ENCODE measurements at regions not wholly inside any gene's neighbourhood (a gene's known extent, or its start where the extent isn't known, plus 50 kb on each side); places are given as distances from the start of the nearest gene placed in this dataset.
A peak's percentile ranks its signal among the peaks of the same experiment; 100 is the strongest.
"Not testable (repeated sequence)": the region's sequence is repeated elsewhere in the genome, so short reads cannot be mapped to it uniquely, and the experiment has no call there.

DNA sequence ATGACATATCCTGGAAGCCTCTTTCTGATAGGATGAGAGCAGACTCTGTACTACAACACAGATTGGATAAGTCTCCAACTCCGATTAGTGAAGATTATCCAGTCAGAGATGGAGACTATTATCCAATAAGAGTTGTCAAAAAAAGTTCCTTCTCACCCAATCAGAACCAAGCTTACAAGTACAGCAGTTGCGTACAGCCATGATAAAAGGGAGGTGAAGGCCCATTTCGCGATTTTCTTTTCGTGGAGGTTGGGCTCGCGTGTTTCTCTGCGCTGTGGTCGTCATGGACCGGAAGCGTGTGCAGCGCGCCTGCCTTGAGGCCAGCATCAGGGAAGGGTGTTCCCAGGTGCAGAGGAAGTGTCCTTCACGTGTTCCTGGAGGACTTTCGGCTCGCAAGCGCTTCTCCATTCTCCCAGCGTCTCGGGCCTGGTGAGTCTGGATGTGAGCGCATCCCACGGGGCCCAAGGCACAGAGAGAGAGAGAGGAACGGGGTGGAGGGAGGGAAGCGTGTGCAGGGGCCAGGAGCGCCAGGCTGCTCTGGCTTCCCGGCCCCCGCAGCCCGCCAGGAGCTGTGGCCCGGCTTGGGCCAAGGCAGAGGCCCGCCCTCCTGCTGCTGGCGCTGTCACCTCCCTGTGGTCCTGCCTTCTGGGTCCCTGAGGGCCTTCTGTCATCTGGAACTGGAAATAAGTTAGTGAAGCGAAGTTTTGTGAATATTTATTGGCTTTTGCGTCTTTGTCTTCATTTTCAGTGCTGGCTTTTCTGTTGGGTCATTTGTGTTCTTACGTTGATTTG is 53.9 kb downstream of the CDRT15L2 start:
- DNase-seq (ENCODE audit: low spot score, unreplicated experiment); H3K27me3 Mint-ChIP-seq; H3K36me3 Mint-ChIP-seq (ENCODE audit: insufficient read depth); H3K27ac Mint-ChIP-seq; H3K9me3 Mint-ChIP-seq (ENCODE audit: low read depth); H3K4me3 Mint-ChIP-seq (ENCODE audit: low read depth); H3K4me1 Mint-ChIP-seq (ENCODE audit: low read depth): not testable (repeated sequence)

DNA sequence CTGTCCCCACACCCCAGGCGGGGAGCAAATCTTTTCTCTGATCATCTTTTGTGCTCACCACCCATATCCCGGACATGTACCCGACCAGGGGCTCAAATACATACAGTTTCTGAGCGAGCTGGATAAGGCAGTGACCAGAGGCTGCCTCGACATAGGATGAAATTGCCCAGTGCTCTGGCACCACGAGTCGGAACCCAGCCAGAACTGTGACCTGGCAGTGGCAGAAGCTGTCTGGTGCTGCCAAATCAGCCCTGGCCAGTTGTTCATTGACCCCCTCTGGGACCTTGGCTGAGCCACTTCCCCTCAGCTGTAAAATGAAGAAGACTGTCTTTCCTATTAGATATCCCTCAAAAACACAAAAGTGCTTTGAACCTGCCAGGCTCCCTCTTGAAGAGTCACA is 60.6 kb downstream of the CDRT15L2 start:
- H3K4me1 Mint-ChIP-seq (ENCODE audit: low read depth); H3K27ac Mint-ChIP-seq; H3K4me3 Mint-ChIP-seq (ENCODE audit: low read depth); H3K27me3 Mint-ChIP-seq; H3K9me3 Mint-ChIP-seq (ENCODE audit: low read depth); H3K36me3 Mint-ChIP-seq (ENCODE audit: insufficient read depth); DNase-seq (ENCODE audit: low spot score, unreplicated experiment): not testable (repeated sequence)

DNA sequence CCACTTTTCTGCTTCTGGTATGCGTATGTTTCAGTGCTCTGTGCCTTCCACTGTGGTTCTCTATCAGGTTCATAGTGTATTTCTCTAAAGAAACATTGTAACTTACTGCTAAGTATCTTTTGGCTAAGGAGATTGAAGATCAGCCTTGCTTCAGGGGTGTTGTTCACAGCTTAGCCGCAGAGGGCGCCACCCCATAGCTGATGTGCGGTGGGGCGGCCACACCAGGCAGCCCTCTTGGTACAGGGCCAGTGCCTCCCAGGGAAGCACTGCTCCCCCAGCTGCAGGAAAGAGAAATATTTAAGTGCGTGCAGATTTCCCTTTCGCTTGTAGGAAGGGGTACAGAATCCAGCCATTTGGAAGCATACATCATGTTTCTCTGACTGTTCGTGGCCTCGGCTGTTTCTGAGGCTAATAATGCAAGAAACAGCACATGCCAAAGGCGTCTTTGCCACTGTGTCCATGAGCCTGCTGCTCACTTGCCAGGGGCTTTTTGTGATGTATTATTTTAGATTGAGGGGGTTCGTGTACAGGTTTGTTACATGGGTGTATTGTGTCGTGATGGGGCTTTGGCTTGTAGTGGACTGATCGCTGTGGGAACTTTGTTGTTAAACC is 67.2 kb downstream of the CDRT15L2 start:
- H3K9me3 Mint-ChIP-seq (ENCODE audit: low read depth); H3K27me3 Mint-ChIP-seq; H3K36me3 Mint-ChIP-seq (ENCODE audit: insufficient read depth); H3K4me3 Mint-ChIP-seq (ENCODE audit: low read depth); H3K4me1 Mint-ChIP-seq (ENCODE audit: low read depth): not testable (repeated sequence)
- H3K27ac Mint-ChIP-seq = peak overlapping the region; percentile 86
- DNase-seq (ENCODE audit: low spot score, unreplicated experiment) = peak; percentile 45
- TF ChIP-seq, protein P1, sequence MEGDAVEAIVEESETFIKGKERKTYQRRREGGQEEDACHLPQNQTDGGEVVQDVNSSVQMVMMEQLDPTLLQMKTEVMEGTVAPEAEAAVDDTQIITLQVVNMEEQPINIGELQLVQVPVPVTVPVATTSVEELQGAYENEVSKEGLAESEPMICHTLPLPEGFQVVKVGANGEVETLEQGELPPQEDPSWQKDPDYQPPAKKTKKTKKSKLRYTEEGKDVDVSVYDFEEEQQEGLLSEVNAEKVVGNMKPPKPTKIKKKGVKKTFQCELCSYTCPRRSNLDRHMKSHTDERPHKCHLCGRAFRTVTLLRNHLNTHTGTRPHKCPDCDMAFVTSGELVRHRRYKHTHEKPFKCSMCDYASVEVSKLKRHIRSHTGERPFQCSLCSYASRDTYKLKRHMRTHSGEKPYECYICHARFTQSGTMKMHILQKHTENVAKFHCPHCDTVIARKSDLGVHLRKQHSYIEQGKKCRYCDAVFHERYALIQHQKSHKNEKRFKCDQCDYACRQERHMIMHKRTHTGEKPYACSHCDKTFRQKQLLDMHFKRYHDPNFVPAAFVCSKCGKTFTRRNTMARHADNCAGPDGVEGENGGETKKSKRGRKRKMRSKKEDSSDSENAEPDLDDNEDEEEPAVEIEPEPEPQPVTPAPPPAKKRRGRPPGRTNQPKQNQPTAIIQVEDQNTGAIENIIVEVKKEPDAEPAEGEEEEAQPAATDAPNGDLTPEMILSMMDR (IDR thresholded peaks at IDR 0.05; ENCODE audit: unreplicated experiment) = peak; percentile 66

DNA sequence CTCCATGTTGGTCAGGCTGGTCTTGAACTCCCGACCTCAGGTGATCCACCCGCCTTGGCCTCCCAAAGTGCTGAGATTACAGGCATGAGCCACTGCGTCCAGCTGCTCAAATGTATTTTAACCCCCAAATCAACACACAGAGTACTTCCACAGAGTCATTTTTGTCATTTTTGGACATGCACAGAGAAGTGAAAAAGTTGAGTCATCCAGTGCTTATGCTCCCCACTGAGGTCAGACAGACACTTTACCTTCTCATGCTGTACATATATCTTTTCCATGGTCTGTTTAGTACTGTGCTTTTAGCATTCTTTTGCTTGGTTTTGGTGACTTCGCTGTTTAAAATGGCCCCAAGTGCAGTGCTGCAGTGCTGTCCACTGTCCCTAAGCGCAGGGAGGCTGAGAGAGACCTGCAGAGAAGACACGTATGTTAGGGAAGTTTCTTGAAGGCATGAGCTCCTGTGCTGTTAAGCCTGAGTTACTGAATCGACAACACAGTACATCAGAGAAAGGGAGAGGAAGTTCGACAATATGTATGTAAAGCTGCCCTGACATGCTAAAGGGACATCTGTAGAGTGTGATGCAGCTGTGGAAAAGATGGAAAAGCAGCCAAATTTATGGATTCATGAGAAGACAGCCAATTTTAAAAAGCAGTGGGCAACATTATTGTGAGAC is 69.7 kb downstream of the CDRT15L2 start:
- H3K4me1 Mint-ChIP-seq (ENCODE audit: low read depth); DNase-seq (ENCODE audit: low spot score, unreplicated experiment); H3K36me3 Mint-ChIP-seq (ENCODE audit: insufficient read depth); H3K27ac Mint-ChIP-seq; H3K9me3 Mint-ChIP-seq (ENCODE audit: low read depth); H3K4me3 Mint-ChIP-seq (ENCODE audit: low read depth): not testable (repeated sequence)
- peaks cover 18% of the 10 kb centered on the region for H3K27me3 Mint-ChIP-seq

DNA sequence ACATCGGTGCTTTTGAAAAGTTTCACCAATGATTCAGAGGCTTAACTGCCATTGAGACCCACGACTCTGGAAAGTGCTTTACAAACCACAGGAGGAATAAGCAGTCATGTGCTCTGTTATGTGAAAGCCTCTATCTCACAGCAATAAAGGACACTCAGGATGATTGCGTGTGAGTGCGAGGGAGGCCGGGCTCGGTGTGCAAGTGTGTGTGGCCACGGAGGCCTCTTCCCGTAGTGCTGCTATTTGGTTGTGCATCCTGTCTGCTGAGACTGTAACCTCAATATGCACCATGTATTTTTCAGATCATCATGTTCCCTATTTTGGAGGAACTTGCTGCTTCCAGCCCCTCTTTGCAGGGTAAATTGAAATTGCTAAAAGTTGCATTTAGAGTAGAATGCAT is 71.5 kb downstream of the CDRT15L2 start:
- H3K36me3 Mint-ChIP-seq (ENCODE audit: insufficient read depth); DNase-seq (ENCODE audit: low spot score, unreplicated experiment); H3K4me1 Mint-ChIP-seq (ENCODE audit: low read depth); H3K4me3 Mint-ChIP-seq (ENCODE audit: low read depth); H3K9me3 Mint-ChIP-seq (ENCODE audit: low read depth); H3K27ac Mint-ChIP-seq: not testable (repeated sequence)
- H3K27me3 Mint-ChIP-seq = peaks cover 26% of the 10 kb centered on the region

DNA sequence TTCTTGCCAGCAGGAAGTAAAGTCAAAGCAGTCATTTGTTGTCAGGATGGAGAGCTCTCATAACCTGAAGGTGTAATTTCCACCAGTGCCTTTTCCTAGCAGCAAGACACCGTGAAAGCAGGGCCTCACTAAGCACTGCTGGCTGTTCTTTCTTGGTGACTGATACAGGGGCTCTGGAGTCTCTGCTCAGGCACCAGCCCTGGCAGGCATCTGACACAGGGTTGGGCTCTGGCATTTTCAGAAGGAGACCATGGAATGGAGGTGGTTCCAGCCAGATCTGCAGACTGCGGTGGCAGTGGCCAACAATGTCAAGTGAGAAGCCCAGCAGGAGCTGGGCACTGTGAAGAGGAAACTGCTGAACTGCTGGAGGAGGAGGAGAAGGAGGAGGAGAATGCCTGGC is 72.2 kb downstream of the CDRT15L2 start:
- H3K9me3 Mint-ChIP-seq (ENCODE audit: low read depth); H3K27ac Mint-ChIP-seq; H3K4me1 Mint-ChIP-seq (ENCODE audit: low read depth); DNase-seq (ENCODE audit: low spot score, unreplicated experiment); H3K36me3 Mint-ChIP-seq (ENCODE audit: insufficient read depth); H3K4me3 Mint-ChIP-seq (ENCODE audit: low read depth): not testable (repeated sequence)
- peaks cover 32% of the 10 kb centered on the region for H3K27me3 Mint-ChIP-seq

DNA sequence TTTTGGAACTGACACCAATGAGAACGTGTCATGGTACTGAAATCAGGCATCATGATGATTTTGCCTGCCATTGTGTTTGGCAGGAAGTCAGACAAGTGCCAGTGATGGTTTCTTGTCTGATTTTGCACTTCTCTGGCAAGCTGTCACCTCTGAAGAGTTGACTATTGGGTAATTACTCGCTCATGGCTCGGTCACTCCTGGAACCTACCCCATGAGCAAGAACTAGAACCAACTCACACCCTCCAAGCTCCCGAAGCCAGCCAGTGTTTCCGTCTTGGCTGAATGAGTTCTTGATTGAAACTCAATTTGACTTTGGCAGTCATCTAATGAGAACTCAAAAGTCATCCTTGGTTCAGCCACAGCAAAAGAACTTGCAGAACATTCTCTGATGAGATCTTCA is 73.9 kb downstream of the CDRT15L2 start:
- not testable (repeated sequence) for H3K4me1 Mint-ChIP-seq (ENCODE audit: low read depth); DNase-seq (ENCODE audit: low spot score, unreplicated experiment); H3K4me3 Mint-ChIP-seq (ENCODE audit: low read depth); H3K9me3 Mint-ChIP-seq (ENCODE audit: low read depth); H3K27ac Mint-ChIP-seq; H3K36me3 Mint-ChIP-seq (ENCODE audit: insufficient read depth)
- peaks cover 34% of the 10 kb centered on the region for H3K27me3 Mint-ChIP-seq

DNA sequence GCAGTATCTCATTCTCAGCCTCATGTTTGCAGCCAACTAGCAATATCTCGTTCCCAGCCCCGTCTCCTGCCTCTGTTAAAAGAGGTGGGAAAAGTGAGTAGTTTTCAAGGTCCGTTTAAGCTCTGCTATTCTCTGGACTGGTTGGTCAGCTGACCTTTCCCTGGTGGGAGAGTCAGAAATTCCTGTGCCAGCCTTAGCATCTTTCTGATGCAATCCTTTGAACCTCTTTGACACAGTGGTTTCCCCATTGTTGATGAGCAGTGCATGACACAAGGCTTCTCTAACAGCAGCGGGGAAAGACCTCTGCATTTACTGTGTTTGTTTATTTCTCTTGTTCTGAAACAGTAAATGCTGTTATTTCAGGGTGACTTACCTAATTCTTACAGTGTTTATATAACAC is 74.6 kb downstream of the CDRT15L2 start:
- DNase-seq (ENCODE audit: low spot score, unreplicated experiment); H3K4me1 Mint-ChIP-seq (ENCODE audit: low read depth); H3K36me3 Mint-ChIP-seq (ENCODE audit: insufficient read depth); H3K9me3 Mint-ChIP-seq (ENCODE audit: low read depth); H3K4me3 Mint-ChIP-seq (ENCODE audit: low read depth); H3K27ac Mint-ChIP-seq: not testable (repeated sequence)
- H3K27me3 Mint-ChIP-seq = peaks cover 34% of the 10 kb centered on the region

DNA sequence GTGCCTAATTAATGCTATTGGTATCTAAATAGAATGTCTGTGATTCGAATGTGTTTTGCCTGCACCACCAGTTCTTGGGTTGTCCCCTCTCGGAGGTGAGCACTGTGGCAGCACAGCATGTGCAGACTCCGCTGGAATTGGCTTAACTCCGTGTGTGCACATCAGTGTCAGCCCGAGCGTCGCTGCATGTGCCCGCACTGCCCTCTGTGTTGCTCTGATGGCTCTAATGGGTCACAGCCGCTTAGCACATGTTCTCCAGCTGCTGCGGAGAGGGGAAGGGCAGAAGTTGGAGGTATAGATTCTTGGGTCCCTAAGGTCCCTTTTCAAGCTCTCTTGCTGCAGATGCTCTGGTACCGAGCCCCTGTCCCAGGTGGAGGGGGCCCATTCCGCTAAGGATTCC is 75.1 kb downstream of the CDRT15L2 start:
- H3K27me3 Mint-ChIP-seq = peaks cover 30% of the 10 kb centered on the region
- H3K4me1 Mint-ChIP-seq (ENCODE audit: low read depth); H3K36me3 Mint-ChIP-seq (ENCODE audit: insufficient read depth); DNase-seq (ENCODE audit: low spot score, unreplicated experiment); H3K27ac Mint-ChIP-seq; H3K9me3 Mint-ChIP-seq (ENCODE audit: low read depth); H3K4me3 Mint-ChIP-seq (ENCODE audit: low read depth): not testable (repeated sequence)

DNA sequence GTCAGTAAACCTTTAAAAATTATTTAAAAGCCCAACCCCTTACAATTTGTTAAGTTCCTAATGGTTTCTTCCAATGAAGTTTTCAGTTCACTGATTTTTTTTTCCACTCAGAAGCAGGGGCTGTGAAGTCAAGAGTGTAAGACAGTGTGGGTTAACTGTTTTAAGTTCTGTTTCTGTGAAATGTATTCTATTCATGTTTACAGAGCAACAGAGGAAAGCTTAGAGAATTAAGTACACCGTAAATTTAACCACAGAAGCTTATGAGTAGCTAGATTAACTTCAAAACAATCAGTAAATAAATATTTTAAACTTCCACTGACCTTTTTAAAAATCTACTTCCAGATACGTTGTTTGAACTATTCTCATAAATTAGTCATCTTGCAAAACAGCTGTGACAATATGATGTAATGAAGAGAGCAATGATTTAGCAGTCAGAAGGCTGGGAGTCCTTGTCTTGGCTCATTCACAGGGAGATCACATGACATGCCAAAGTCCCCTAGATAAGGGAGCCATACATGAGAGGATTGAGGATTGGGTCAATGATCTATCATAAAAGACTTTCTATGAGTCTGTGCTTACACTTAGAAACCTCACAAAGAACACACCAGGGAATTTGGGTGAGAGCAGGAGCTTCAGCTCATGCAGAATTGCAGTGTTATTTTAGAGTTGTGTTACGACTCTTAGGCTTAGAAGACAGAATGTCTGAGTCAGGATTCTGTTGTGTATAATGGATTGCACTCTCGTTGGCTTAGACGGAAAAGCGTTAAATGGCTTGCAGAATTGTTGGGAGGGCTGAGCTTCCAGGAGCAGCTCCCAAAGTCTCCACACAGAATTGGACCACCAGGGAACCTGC is 85.8 kb downstream of the CDRT15L2 start:
- not testable (repeated sequence) for H3K36me3 Mint-ChIP-seq (ENCODE audit: insufficient read depth); H3K27ac Mint-ChIP-seq; DNase-seq (ENCODE audit: low spot score, unreplicated experiment); H3K4me3 Mint-ChIP-seq (ENCODE audit: low read depth); H3K9me3 Mint-ChIP-seq (ENCODE audit: low read depth); H3K27me3 Mint-ChIP-seq
- H3K4me1 Mint-ChIP-seq (ENCODE audit: low read depth) = peaks cover 12% of the 10 kb centered on the region

DNA sequence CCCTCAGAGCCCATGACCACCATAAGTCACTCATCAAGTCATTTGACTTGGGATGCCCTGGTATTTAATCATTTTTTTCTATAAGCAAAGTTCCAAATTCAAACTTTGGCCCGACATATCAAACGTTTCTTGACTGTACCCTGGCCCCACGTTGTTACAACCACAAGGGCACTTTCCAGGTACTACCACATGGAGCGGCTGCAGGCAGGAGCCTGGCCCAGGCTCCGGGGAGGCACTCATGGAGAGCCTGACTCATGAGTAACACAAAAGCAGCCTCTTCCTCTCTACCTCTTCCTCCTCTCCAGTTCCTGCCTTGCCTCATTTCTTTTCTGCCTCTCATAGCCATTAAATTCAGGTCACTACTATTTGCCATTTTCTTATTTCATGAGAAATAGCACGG is 87.2 kb downstream of the CDRT15L2 start:
- H3K9me3 Mint-ChIP-seq (ENCODE audit: low read depth); DNase-seq (ENCODE audit: low spot score, unreplicated experiment); H3K4me3 Mint-ChIP-seq (ENCODE audit: low read depth); H3K36me3 Mint-ChIP-seq (ENCODE audit: insufficient read depth); H3K27me3 Mint-ChIP-seq: not testable (repeated sequence)
- peak overlapping the region; percentile 34 for H3K27ac Mint-ChIP-seq
- peaks cover 12% of the 10 kb centered on the region for H3K4me1 Mint-ChIP-seq (ENCODE audit: low read depth)
